ENCODE measurements at regions not wholly inside any gene's neighbourhood (a gene's known extent, or its start where the extent isn't known, plus 50 kb on each side); places are given as distances from the start of the nearest gene placed in this dataset.
A peak's percentile ranks its signal among the peaks of the same experiment; 100 is the strongest.

DNA sequence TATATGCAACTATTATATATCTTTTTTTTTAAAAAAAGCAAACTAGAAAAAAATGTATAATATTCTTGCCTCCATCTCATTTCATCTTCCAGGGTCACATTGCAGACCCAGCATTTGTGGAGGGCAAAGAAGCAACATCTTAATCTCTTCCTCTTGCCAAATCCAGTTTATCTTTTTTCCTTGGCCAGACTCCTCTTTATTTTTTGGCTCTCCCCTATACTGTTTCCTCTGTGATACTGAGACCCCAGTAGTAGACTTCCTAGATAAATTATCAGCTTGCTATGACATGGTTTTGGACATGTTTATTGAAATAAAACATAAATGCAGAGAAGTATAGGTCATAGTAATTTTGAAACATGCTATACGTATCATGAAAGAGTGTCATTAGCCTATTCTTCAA is 303.8 kb upstream of the DDHD1 start:
- H3K4me3 ChIP-seq = no peak overlapping the region
- no peaks in the 10 kb centered on the region for H3K4me1 ChIP-seq (replicated peaks)
- no peaks in the 10 kb centered on the region for H3K27me3 ChIP-seq (replicated peaks; ENCODE audit: insufficient read depth)
- H3K36me3 ChIP-seq = no peaks in the 10 kb centered on the region
- 90% methylated on average over 1 of the region's 1 CpG for WGBS
- TF ChIP-seq CTCF (IDR thresholded peaks at IDR 0.05) = no peak
- TF ChIP-seq POLR2A (IDR thresholded peaks at IDR 0.05) = no peak
- no peak for TF ChIP-seq POLR2AphosphoS5 (IDR thresholded peaks at IDR 0.05)
- no peak overlapping the region for H3K27ac ChIP-seq
- DNase-seq (ENCODE audit: low spot score) = no peak
- intact Hi-C loops (cut with DNase I) = no loop called here
- no peaks in the 10 kb centered on the region for H3K9me3 ChIP-seq

DNA sequence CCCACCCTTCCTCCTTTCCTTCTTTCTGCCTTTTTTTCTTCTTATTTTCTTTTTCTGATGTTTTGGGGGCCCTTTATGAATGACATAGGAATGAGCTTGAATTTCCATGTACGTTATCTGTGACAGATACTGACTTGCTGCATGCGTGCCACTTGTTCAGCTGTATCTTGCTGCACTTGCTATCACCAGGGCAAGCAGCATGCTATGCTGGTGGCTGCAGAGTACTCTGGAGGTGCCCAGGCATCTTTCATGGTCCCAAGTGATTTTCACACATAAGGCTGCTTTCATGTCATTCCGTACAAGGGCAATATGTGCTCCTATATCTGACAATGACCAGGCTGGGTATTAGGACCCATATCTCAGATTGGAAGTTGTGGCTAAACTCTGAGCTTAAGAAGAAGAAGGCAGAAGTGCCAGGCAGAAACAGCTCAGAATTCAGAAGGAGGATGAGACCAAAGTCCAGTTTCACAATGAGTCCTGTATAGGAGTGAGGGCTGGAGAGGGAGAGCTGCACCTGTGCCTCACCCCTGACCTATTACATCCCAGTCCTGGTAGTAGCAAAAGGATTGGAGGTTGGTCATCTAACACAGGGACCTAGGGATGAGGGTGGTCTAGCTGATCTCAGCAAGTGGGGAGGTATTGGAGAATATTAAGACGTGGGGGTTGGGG is 299.0 kb upstream of the DDHD1 start:
- WGBS = 96% methylated on average over 4 of the region's 4 CpGs
- TF ChIP-seq POLR2AphosphoS5 (IDR thresholded peaks at IDR 0.05) (no peak), CTCF (IDR thresholded peaks at IDR 0.05) (no peak), POLR2A (IDR thresholded peaks at IDR 0.05) (no peak)
- no peak overlapping the region for H3K27ac ChIP-seq
- no peaks in the 10 kb centered on the region for H3K27me3 ChIP-seq (replicated peaks; ENCODE audit: insufficient read depth)
- H3K9me3 ChIP-seq = no peaks in the 10 kb centered on the region
- intact Hi-C loops (cut with DNase I) = no loop called here
- H3K4me3 ChIP-seq = no peak overlapping the region
- H3K36me3 ChIP-seq = no peaks in the 10 kb centered on the region
- DNase-seq (ENCODE audit: low spot score) = no peak
- no peaks in the 10 kb centered on the region for H3K4me1 ChIP-seq (replicated peaks)

DNA sequence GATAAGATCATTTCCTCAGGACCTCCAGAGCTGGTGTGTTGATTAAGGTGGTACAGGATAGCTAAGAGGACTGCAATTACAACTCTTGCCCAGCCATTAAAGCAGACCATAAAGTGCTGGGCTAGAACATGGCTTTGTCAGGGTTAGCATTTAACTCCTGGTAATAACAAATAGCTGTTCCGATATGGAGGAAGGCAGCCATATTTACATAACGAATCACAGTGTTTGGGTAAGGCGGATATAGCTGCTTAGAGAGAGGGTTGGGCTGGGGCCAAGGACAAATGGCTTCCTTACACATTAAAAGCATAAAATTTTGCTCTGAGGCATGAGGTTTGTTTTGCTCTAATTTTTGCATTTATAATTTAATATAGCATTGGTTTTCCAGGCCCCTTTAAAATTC is 297.7 kb upstream of the DDHD1 start:
- H3K4me3 ChIP-seq = no peak overlapping the region
- 30% methylated on average over 3 of the region's 3 CpGs for WGBS
- DNase-seq (ENCODE audit: low spot score) = peak; percentile 13
- H3K4me1 ChIP-seq (replicated peaks) = no peaks in the 10 kb centered on the region
- intact Hi-C loops (cut with DNase I) = no loop called here
- H3K9me3 ChIP-seq = no peaks in the 10 kb centered on the region
- H3K36me3 ChIP-seq = no peaks in the 10 kb centered on the region
- TF ChIP-seq POLR2AphosphoS5 (IDR thresholded peaks at IDR 0.05) (peak; percentile 18), CTCF (IDR thresholded peaks at IDR 0.05) (no peak)
- no peaks in the 10 kb centered on the region for H3K27me3 ChIP-seq (replicated peaks; ENCODE audit: insufficient read depth)
- H3K27ac ChIP-seq = no peak overlapping the region

- H3K9me3 ChIP-seq = no peaks in the 10 kb centered on the region
- DNase-seq (ENCODE audit: low spot score) = no peak
- no peak overlapping the region for H3K27ac ChIP-seq
- no peak overlapping the region for H3K4me3 ChIP-seq
- no peaks in the 10 kb centered on the region for H3K36me3 ChIP-seq
- H3K27me3 ChIP-seq (replicated peaks; ENCODE audit: insufficient read depth) = no peaks in the 10 kb centered on the region
- WGBS = 77% methylated on average over 2 of the region's 2 CpGs
- H3K4me1 ChIP-seq (replicated peaks) = no peaks in the 10 kb centered on the region
- intact Hi-C loops (cut with DNase I) = no loop called here
- TF ChIP-seq POLR2A (IDR thresholded peaks at IDR 0.05) (no peak), POLR2AphosphoS5 (IDR thresholded peaks at IDR 0.05) (no peak), CTCF (IDR thresholded peaks at IDR 0.05) (no peak)
Observed at GRCh38 chr14:53448682-53449081, 295.6 kb upstream of the DDHD1 start.

DNA sequence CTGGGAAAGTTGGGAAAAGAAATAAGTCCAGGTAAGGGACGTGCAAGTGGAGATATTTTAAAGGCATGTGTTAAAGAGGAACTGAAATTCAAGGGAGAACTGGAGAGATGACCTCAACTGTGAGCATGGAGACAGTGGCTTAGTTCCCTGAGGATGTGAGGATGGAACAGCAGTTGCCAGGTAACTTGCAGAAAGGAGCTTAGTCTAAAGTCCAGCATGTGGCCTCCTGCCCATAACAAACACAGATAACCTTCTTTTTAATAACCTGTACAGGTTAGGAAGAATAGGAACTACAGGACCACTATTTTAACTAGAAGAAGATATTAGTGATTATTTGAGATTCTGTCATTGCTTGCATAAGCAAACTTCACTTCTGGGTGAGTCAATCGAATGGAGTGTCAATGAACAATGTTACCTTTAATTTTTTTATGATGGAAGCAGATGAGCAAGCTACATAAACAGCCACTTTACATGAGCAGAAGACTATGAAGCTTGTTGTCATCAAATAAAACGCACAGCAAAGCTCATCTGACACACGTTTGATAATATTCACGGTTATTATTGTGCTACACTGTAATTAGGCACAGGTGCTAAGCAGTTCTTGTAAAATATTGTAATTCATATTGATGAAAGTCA is 291.7 kb upstream of the DDHD1 start:
- H3K4me3 ChIP-seq = no peak overlapping the region
- H3K9me3 ChIP-seq = no peaks in the 10 kb centered on the region
- 95% methylated on average over 5 of the region's 5 CpGs for WGBS
- H3K36me3 ChIP-seq = no peaks in the 10 kb centered on the region
- no peak overlapping the region for H3K27ac ChIP-seq
- H3K4me1 ChIP-seq (replicated peaks) = no peaks in the 10 kb centered on the region
- intact Hi-C loops (cut with DNase I) = no loop called here
- no peaks in the 10 kb centered on the region for H3K27me3 ChIP-seq (replicated peaks; ENCODE audit: insufficient read depth)
- DNase-seq (ENCODE audit: low spot score) = no peak
- TF ChIP-seq CTCF (IDR thresholded peaks at IDR 0.05) (no peak), POLR2AphosphoS5 (IDR thresholded peaks at IDR 0.05) (no peak), POLR2A (IDR thresholded peaks at IDR 0.05) (no peak)
